ENCODE measurements at regions not wholly inside any gene's neighbourhood (a gene's known extent, or its start where the extent isn't known, plus 50 kb on each side); places are given as distances from the start of the nearest gene placed in this dataset.
"Not testable (repeated sequence)": the region's sequence is repeated elsewhere in the genome, so short reads cannot be mapped to it uniquely, and the experiment has no call there.

DNA sequence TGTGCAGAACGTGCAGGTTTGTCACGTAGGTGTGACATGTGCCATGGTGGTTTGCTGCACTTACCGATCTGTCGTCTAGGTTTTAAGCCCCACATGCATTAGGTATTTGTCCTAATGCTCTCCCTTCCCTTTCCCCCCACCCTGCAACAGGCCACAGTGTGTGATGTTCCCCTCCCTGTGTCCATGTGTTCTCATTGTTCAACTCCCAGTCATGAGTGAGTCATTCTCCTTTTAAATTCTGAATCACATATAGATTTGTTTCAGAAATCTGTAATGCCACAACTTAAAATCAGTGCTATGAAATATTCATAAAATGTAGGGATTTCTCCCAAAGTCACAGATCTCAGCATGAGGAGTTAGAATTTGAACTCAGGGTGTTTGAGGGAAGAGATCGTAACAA, 552.5 kb upstream of the MBL2 start:
- no peak for DNase-seq

DNA sequence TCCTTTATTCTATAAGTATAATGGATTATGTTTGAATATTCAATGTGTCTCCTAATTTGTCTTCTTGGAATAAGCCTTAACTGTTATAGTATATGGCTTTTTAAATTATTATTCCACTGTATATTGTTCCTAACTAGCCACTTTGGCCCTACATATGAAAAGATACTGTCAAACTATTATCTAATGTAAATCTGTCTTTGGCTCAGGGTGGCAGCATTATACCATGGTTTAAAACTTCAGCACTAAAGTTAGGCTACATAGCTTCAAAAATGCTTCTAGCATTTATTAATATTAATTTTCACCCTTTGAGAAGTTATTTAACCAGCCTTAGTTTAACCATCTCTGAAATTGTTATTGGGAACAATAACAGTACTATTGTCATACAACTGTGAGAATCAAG, 543.1 kb upstream of the MBL2 start:
- DNase-seq, result peak; percentile 12

GRCh38 chr10:53314876-53315275, 542.3 kb upstream of the MBL2 start:
- DNase-seq, result peak; percentile 7

DNA sequence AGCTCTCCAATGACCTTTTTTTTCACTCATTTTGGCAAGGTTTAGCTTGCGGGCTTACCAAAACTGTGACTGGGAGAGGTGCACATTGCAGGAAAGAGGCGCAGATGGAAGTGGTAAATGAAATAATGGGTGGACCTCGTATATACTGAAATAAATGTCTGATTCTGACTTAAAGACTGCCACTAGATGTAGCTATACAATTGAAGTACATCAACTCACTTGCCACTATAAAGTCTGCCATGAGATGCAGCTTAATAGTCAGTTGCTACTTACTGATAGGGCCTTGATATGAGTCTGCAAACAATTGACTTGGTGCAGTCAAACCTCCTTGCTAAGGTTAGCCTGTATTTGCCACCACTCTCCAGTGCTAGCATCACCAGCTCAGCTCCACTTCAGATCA, 525.9 kb upstream of the MBL2 start:
- no peak for DNase-seq

- DNase-seq, result no peak
Measured at GRCh38 chr10:53284615-53285182, 512.1 kb upstream of the MBL2 start.

DNA sequence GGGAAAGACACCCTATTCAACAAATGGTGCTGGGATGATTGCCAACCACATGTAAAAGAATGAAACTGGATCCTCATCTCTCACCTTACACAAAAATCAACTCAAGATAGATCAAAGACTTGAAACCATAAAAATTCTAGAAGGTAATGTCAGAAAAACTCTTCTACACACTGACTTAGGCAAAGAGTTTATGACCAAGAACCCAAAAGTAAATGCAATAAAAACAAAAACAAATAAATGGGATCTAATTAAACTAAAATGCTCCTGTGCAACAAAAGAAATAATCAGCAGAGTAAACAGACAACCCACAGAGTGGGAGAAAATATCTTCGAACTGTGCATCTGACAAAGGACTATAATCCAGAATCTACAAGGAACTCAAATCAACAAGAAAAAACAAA, 504.2 kb upstream of the MBL2 start:
- no peak for DNase-seq

GRCh38 chr10:53269482-53269881, 496.9 kb upstream of the MBL2 start:
- DNase-seq, result no peak

DNA sequence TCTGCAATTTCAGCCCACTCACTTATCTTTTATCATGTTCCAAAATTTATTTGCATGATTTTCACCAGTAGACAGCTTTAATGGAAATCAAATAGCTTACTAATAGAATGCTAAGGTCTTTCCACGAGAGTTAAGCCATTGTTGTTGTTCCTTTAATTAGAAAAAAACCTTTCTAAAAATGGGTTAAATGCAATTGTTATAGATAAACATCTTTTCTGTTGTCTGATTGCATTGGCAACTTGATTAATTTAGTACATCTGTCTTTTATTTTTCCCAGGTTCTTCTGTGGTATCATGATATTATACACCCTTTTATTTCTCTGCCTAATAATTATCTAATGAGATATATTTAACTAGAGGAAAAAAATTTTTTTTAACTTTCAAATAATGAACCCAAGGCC, 487.6 kb upstream of the MBL2 start:
- DNase-seq, result no peak

DNA sequence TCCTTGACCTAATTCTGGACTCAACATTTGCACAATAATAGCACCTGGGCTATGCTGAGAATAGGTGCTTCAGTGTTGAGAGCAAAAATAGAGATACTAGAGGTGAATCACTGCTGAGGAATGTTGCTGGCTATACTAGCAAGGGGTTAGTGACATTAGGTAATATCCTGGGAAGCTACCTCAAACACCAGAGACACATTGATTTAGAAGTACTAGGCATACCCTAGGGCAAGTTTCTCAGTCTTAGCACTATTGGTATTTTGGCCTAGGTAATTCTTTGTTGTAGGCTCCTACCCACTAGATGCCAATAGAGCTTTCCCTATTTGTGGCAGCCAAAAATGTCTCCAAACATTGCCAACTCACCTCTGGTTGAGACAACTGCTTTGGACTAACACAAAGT, 484.0 kb upstream of the MBL2 start:
- no peak for DNase-seq

DNA sequence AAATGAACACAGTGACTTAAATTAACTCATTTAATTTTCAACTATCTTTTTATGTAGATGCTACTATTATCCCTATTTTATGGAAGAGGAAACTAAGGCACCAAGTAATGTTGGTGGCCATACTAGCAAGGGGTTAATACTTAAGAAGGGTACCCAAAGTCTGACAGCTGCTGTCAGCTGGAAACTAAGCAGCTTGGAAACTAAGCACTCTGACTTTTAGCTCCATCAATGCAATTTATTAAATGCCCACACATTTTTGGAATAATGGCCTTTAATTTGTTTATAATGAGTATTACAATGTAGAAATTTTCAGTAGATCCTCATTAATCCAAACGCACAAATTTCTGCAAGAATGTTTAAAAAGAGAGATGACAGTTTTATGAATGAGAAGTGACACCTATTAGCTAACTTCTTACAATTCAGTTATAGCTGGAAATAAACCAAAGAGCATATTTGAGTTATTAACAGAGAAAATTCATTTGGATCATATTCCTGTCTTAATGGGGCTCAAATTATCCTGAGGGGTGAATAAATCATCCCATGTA, 483.1 kb upstream of the MBL2 start:
- DNase-seq, result no peak

DNA sequence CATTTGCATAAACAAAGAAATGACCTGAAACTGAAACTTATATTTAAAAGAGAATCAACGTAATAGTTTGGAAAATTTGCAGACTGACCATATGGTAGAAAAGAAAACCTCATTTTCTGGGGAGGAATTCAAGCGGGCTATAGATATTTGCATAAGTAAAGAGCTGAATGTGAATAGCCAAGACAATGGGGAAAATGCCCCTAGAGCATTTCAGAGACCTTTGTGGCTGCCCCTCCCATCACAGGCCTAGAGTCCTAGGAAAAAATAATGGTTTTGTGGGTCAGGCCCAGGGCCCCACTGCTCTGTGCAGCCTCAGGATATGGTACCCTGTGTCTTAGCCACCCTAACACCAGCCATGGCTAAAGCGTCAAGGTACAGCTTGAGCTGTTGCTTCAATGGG, 480.6 kb upstream of the MBL2 start:
- no peak for DNase-seq

DNA sequence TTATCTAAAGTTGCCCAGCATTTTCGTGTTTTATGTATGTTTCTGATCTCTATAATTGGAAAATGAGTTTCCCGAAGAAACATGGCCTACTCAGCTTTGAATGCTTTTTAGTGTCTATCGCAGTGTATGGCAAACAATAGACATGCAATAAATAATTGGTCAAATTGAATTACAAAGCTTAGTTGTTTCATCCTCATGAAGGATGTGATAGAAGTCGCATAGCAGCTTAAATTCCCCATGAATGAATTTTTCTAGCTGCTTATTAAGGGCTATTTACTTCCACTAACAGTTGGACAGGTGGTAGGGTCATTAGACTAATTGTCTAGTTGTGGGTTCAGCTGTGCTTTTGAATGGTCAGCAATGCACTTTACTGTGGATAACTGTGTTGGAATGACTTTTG, 467.3 kb upstream of the MBL2 start:
- no peak for DNase-seq

DNA sequence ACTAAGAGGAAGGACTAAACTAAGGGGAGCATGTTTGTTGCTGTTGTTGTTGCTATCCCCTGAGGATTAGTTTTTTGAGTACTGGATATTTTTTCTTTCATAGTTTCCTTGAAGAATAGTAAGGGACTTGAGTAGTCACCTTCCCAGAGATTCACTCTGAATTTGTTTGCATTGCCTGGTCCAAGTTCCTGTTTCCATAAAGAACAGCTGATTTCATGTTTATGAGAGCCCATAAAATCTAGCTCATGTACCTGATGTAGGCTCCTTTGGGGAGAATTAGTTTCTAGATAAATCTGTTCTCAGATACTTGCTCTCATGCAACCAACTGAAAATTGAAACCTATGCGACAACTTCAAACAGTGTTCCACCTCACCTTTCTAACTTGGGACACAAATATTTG, 464.4 kb upstream of the MBL2 start:
- no peak for DNase-seq

DNA sequence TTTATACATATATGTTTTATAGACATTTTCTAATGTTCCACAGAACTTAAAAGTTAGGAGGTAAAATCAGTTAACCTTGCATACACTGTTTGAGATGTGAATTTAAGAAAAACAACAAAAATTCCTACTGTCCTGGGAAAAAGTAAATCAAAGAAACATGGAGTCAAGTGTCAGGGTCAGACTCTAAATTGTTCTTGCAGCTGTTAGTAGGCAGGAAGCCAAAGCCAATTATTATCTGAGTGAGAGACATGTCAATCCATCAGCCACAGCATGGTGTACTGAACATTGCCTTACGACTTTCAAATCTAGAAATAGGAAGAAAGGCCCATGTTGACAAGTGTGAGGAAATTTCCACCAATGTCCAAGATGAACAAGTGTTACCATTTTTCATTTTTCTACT, 461.2 kb upstream of the MBL2 start:
- DNase-seq, result no peak

- no peak for DNase-seq
Measured at GRCh38 chr10:53230651-53231050, 458.1 kb upstream of the MBL2 start.

DNA sequence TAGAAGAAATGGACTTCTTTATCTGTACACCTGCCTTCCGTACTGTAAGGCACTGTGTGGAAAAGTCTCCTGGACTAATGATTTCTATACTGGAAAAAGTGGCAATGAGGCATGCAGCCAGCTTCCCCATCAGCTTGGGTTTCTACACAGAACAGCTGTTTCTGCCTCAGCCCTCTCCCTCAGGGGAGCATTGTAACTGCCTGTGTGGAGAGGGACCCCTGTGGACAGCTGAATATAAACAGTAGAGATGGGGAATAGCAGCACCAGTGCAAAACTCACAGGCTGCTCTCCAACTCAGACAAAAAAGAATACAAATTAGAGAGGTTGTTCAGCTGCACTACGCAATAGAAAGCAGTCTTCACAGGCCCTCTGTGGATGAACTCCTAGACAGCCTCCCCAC, 451.3 kb upstream of the MBL2 start:
- no peak for DNase-seq

DNA sequence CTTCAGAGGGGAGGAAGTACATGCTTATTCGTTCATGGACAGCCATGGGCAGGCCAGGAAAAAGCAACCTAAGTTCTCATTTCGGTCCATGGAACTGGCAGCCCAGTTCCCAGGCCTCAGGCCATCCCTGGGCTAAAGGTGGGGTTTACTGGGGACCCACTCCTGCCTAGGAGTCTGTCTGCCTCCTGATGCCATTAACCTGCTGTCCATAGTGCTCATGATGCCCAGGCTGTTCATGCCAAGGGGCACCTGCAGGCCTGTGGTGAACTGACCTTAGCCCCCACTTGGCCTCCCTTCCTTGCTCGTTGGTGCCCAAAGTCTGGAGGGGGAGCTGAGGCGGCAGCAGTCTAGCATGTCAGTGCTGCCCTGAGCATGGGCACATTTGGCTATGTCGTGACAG, 450.2 kb upstream of the MBL2 start:
- no peak for DNase-seq

GRCh38 chr10:53209944-53210611, 437.5 kb upstream of the MBL2 start:
- peak; percentile 38 for DNase-seq

DNA sequence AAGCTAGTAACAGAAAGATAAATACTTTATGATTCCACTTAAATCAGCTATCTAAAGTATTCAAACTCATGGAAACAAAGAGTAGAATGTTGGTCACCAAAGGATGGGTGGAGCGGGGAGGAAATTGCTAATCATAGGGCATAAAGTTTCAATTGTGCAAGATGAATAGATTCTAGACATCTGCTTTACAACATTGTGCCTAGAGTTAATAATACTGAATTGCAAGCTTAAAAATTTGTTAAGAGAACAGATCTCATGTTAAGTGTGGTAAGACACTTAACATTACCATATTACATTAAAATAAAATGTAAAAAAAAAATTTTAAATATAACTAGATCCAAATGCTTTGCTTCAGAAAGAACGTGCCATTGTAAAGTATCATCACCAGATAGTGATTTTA, 411.1 kb upstream of the MBL2 start:
- DNase-seq, result no peak

DNA sequence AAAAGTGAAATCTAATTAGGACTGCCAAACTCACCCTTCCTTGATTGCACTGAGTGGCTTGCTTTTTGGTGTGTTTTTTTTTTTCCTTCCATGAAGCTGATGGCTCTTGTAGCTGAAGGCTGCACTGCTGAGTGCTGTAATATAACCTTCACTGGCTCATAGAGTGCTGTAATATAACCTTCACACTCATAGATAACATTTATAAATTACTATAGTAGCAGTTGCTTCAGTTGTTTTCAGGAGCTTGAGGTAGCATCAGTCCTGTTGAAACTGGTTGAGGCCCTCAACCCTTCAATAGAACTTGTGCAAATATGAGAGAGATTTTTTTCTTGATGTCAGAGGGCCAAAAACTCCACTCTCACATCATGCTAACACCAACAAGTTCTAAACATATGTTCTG, 404.9 kb upstream of the MBL2 start:
- DNase-seq, result no peak

DNA sequence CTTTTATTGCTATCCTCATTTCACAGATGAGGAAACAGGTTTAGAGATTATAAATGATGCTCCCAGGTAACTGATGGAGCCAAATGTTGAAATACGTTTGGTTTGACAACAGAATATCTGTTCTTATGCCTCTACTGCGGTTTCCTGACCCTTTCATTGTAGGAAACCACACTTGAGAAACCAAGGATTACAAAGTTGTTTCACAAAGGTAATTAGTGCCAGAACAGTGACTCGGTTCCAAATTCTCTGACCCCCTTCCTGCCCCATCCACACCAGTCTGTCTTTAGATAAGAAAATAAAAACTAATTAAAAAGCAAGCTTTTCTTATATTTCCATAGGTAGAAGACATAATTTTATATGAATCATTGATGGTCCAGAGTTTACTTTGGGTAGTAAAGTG, 393.7 kb upstream of the MBL2 start:
- no peak for DNase-seq

DNA sequence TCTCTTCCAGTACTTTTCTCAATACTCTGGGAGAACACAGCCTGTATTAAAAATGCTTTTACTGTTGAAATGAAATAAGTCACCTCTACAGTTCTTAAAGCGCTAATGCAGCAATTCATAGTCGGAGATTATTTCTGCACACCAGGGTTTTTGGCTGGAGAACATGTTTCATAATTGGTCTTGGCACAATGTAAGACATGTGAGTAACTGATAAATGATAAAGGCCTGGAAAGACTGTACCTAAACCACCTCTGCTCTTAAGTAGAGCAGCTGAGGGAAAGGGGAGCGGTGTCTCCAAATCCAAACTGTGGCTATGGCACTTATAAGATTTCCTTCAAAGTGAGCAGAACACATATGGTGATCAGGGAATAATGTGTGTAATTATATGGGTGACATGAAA, 390.3 kb upstream of the MBL2 start:
- DNase-seq, result no peak

DNA sequence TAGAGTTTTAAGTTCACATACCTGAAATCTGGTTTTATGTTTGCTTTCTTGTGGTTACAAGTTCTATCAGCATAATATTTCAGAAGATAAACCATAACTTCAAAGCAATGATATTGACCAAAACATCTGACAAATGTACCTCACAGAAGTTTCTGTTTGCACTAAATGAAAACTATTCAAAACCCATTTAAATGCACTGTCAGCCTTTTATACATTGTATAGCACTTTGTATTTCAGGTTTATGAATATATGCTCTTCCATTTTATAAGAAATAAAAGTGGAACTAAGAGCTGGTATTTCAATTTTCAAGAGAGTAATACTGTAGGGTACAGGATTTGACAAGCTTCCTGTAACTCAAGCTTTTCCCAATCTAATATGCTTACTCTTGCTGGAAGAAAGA, 388.6 kb upstream of the MBL2 start:
- DNase-seq, result no peak

- DNase-seq, result not testable (repeated sequence)
Measured at GRCh38 chr10:53155674-53156073, 383.1 kb upstream of the MBL2 start.

DNA sequence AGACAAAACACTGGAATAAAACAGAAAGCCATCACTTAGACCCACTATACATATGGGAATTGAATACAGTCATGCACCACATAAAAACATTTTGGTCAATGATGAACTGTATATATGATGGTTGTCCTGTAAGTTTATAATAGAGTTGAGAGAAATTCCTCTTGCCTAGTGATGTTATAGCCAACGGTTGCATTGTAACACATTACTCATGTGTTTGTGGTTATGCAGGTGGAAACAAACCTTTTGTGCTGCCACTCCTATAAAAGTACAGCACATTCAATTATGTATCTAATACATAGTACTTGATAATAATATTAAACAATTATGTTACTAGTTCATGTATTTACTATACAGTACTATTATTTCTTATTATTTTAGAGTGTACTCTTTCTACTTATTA, 381.2 kb upstream of the MBL2 start:
- no peak for DNase-seq
